ENCODE measurements at regions not wholly inside any gene's neighbourhood (a gene's known extent, or its start where the extent isn't known, plus 50 kb on each side); places are given as distances from the start of the nearest gene placed in this dataset.

DNA sequence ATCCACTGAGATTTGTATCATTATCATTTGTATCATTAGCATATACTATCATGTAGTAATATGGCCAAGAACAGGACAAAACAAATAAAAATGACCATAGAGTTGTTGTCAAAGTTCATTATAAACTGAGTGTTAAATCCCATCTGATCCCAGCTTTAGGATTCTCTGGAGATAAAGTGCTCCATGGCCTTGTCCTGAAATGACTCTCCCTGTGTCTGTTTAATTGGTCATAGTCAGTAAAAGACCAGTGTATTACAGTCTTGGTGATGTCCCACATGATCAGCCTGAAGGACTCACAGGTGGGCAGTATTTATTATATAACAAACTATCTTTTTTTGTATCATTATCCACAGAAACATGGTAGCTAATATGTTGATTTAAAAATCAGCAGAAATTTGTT is 361.6 kb downstream of the TMEM135 start:
- DNase-seq: no peak
- Histone ChIP-seq H3K27me3 (no peaks in the 10 kb centered on the region), H3K4me3 (no peak overlapping the region), H3K9me3 (replicated peaks) (no peaks in the 10 kb centered on the region), H3K27ac (no peak overlapping the region), H3K36me3 (no peaks in the 10 kb centered on the region), H3K4me1 (no peaks in the 10 kb centered on the region)

DNA sequence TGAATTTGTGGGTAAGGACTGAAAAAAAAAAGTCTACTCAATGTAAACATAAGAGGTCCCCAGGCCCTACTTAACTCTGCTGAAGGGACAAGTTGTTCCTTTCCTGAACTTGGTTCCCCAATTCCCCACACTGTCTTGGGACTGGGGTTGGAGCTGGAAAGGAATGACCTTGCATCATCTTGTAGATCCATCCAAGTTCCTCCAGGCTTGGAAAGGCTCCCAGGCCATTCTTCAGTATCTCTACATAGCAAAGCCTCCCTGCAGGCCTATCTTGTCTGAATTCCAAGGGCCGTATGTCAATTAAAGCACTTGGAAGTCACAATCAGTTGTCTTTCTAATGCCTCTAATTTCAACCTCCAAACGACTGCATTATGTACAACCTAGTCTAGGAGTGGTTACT is 361.2 kb downstream of the TMEM135 start:
- no peaks in the 10 kb centered on the region for H3K27me3 ChIP-seq
- H3K4me3 ChIP-seq: no peak overlapping the region
- no peak overlapping the region for H3K27ac ChIP-seq
- DNase-seq: no peak
- no peaks in the 10 kb centered on the region for H3K9me3 ChIP-seq (replicated peaks)
- H3K4me1 ChIP-seq: no peaks in the 10 kb centered on the region
- no peaks in the 10 kb centered on the region for H3K36me3 ChIP-seq

DNA sequence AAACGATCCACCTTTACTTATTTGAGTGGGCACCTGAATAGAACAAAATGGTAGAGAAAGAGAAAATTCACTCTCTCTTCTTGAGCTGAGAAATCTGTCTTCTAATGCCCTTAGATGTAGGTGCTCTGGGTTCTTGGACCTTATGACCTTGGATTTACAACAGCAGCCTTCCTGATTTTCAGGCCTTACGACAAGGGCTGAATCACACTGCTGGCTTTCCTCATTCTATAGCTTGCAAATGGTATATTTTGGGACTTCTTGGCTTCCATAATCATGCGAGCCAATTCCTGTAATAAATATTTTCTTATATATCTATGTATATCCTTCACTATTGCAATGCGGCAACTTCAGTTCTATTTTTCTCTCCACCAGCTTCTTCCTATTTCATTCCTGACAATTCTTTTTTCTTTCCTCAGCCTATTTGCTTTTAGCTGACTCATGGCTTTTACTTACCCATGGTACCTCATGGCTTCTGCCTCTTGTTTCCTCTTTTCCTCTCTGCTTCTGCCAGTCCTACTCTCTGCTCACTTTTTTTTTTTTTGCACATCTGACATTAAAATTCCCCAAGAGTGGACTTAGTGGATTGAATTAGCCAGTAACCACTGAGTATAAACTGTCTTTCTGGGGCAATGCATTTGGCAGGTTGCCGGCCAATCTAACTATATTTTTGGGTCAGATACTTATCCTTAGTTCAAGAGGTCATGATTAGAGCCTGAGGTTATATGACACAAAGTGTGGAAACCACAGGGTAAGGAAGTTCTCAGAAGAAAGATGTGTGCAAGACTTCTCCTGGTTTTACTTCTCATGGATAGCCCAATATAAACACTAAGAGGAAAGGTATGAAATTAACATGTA is 359.5 kb downstream of the TMEM135 start:
- Histone ChIP-seq H3K9me3 (replicated peaks) (no peaks in the 10 kb centered on the region), H3K36me3 (no peaks in the 10 kb centered on the region), H3K27me3 (no peaks in the 10 kb centered on the region), H3K4me3 (no peak overlapping the region), H3K27ac (no peak overlapping the region), H3K4me1 (no peaks in the 10 kb centered on the region)
- no peak for DNase-seq

DNA sequence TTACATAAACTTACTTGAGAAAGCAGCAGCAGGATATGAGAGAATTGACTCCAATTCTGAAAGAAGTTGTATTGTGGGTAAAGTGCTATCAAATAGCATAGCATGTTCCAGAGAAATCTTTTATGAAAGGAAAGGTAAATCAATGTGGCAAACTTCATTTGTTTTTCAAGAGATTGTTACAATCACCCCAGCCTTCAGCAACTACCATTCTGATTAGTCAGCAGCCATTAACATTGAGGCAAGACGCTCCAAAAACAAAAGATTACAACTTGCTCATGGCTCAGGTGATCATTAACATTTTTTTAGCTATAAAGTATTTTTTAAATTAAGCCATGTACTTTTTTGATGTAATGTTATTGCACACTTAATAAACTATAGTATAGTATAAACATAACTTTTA is 357.2 kb downstream of the TMEM135 start:
- Histone ChIP-seq H3K36me3 (no peaks in the 10 kb centered on the region), H3K4me3 (no peak overlapping the region), H3K4me1 (no peaks in the 10 kb centered on the region), H3K9me3 (replicated peaks) (no peaks in the 10 kb centered on the region), H3K27ac (no peak overlapping the region), H3K27me3 (no peaks in the 10 kb centered on the region)
- no peak for DNase-seq

DNA sequence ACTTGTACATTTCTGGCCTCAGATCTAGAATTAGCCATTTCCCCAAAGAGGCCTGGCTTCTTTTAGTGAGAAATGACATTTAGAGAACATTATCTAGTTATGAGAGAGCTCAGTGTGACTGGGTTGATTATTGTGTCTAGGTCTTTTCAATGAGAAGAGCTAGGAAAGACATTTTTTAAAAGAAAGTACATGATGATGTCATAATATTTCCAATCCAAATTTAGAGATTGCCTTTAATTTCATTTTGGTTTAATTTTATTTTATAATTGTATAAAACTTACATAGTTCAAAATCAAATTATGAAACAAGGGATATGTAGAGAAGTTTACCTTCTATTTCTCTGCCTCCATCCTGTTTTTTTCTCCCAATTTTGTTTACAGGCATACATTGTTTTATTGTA is 354.9 kb downstream of the TMEM135 start:
- DNase-seq: no peak
- H3K36me3 ChIP-seq: no peaks in the 10 kb centered on the region
- H3K27me3 ChIP-seq: no peaks in the 10 kb centered on the region
- no peak overlapping the region for H3K4me3 ChIP-seq
- H3K9me3 ChIP-seq (replicated peaks): no peaks in the 10 kb centered on the region
- H3K27ac ChIP-seq: no peak overlapping the region
- no peaks in the 10 kb centered on the region for H3K4me1 ChIP-seq

DNA sequence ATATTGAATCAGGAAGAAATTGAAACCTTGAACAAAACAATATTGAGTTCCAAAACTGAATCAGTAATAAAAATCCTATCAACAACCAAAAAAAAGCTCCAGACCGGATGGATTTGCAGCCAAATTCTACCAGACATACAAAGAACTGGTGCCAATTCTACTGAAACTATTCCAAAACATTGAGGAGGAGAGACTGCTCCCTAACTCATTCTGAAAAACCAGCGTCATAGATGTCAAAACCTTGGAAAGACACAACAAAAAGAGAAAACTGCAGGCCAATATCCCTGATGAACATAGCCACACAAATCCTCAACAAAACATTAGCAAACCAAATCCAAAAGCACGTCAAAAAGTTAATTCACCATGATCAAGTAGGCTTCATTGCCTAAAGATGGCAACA is 353.8 kb downstream of the TMEM135 start:
- Histone ChIP-seq H3K4me1 (no peaks in the 10 kb centered on the region), H3K36me3 (no peaks in the 10 kb centered on the region), H3K27ac (no peak overlapping the region), H3K27me3 (no peaks in the 10 kb centered on the region), H3K9me3 (replicated peaks) (no peaks in the 10 kb centered on the region), H3K4me3 (no peak overlapping the region)
- DNase-seq: no peak

DNA sequence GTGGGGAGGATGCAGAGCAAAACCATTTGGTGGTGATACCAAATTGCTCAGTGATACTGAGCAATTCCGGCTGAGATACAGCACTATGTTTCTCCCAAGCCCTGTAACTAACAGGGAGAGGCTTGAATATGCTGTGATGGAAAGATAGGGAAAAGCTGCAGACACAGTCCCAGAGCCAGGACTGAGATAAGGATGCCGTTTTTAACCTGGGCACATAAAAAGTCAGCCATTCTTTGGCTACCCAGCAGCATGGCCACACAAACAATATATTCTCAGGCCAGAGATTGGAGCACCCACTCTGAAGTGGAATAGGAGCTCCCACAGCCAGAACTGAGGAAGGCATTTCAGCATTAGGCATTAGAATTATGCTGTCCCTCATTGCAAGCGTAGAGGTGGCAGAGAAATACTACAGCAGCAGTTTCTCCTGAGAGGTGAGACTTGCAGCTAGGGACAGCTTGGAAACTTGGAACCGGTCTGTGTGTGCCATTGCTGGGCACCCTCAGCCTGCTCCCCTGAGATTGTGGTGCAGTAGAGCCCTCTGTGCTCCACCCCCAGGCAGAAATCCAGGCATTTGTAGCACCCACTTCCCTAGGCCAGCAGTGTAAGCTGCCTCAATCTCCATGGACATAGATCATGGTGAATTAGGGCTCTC is 346.5 kb downstream of the TMEM135 start:
- Histone ChIP-seq H3K27ac (no peak overlapping the region), H3K9me3 (replicated peaks) (no peaks in the 10 kb centered on the region), H3K36me3 (no peaks in the 10 kb centered on the region), H3K4me1 (no peaks in the 10 kb centered on the region), H3K27me3 (no peaks in the 10 kb centered on the region), H3K4me3 (no peak overlapping the region)
- no peak for DNase-seq

DNA sequence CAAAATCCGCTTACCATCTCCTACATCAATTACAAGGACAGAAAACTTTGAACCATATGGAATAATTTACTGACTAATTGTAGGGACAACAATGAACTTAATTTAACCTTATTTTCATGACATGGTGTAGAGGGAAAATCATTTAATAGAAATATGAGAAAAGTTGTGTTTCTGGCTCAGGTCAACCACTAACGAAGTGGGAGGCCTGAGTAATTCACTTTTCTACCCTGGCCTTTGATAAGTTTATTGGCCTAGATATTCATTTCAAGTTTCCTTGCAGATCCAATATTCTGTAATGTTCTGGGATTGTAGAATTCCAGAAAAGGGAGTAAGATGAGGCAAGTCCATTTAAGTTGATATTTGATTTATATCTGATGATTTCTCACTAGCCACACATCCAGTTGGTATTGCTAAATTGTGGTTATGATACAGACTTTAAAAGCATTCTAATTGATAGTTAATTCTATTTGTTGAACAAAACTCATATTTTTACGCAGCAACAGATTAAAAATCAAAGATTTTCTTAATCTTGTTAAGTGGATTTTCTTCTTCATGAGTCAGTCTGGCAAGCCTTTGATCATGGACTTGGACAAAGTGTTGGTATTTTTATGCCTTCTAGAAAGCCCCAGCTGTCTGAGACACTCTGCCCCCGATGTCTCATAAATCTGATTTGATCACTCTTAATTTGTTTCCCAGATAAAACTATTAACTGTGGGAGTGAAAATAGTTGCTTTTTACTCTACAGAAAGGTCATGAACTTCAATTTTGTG is 336.5 kb downstream of the TMEM135 start:
- Histone ChIP-seq H3K4me3 (no peak overlapping the region), H3K9me3 (replicated peaks) (0 out of 2 replicates have a peak, but pooled peaks cover 4% of the 10 kb centered on the region), H3K4me1 (no peaks in the 10 kb centered on the region), H3K27ac (no peak overlapping the region), H3K27me3 (peaks cover 10% of the 10 kb centered on the region; the same call in 1 of the 2 replicates), H3K36me3 (no peaks in the 10 kb centered on the region)
- no peak for DNase-seq

All from SJCRH30 (cell line).